HG03457 (cell line): ENCODE measurements at regions not wholly inside any gene's neighbourhood (a gene's known extent, or its start where the extent isn't known, plus 50 kb on each side); places are given as distances from the start of the nearest gene placed in this dataset.
A peak's percentile ranks its signal among the peaks of the same experiment; 100 is the strongest.

Source experiments
- ATAC-seq: cut with Tn5 transposase; IDR thresholded peaks from one replicate; pipeline ENCODE4 v1.9.1; 2021; ENCODE audit warnings: moderate number of reproducible peaks; ENCODE audit not compliant: unreplicated experiment

- ATAC-seq: peak; percentile 98
Measured at GRCh38 chr3:18295171-18295920, 129.8 kb downstream of the SATB1 start.

GRCh38 chr3:18290157-18290556 lies 135.0 kb downstream of the SATB1 start:
- ATAC-seq: no peak

GRCh38 chr3:18288243-18288642 lies 136.9 kb downstream of the SATB1 start:
- ATAC-seq: no peak

GRCh38 chr3:18284716-18285115 lies 140.4 kb downstream of the SATB1 start:
- ATAC-seq: no peak

- ATAC-seq: no peak
Measured at GRCh38 chr3:18283680-18284079, 141.5 kb downstream of the SATB1 start.

GRCh38 chr3:18282507-18282906 lies 142.6 kb downstream of the SATB1 start:
- ATAC-seq: no peak

GRCh38 chr3:18279226-18279737 lies 145.9 kb downstream of the SATB1 start:
- ATAC-seq: no peak

- ATAC-seq: no peak
Measured at GRCh38 chr3:18264853-18265252, 160.3 kb downstream of the SATB1 start.

- no peak for ATAC-seq
Measured at GRCh38 chr3:18264361-18264760, 160.8 kb downstream of the SATB1 start.

- ATAC-seq: no peak
Measured at GRCh38 chr3:18258492-18258891, 166.6 kb downstream of the SATB1 start.

GRCh38 chr3:18252578-18252977 lies 172.6 kb downstream of the SATB1 start:
- ATAC-seq: no peak

GRCh38 chr3:18250991-18251390 lies 174.1 kb downstream of the SATB1 start:
- ATAC-seq: no peak

- ATAC-seq: no peak
Measured at GRCh38 chr3:18249126-18249525, 176.0 kb downstream of the SATB1 start.

- ATAC-seq: no peak
Measured at GRCh38 chr3:18247776-18248310, 177.3 kb downstream of the SATB1 start.

- ATAC-seq: no peak
Measured at GRCh38 chr3:18247139-18247695, 177.9 kb downstream of the SATB1 start.

- no peak for ATAC-seq
Measured at GRCh38 chr3:18246336-18247060, 178.6 kb downstream of the SATB1 start.

GRCh38 chr3:18245721-18246120 lies 179.4 kb downstream of the SATB1 start:
- ATAC-seq: no peak

- no peak for ATAC-seq
Measured at GRCh38 chr3:18241837-18242236, 183.3 kb downstream of the SATB1 start.

- no peak for ATAC-seq
Measured at GRCh38 chr3:18239674-18240073, 185.5 kb downstream of the SATB1 start.

GRCh38 chr3:18238746-18239331 lies 186.3 kb downstream of the SATB1 start:
- ATAC-seq: no peak

GRCh38 chr3:18238332-18238731 lies 186.8 kb downstream of the SATB1 start:
- no peak for ATAC-seq
